Activated B cell treated with CpG ODN at 0.5 μM for 24 hours (primary cell): ENCODE measurements at regions not wholly inside any gene's neighbourhood (a gene's known extent, or its start where the extent isn't known, plus 50 kb on each side); places are given as distances from the start of the nearest gene placed in this dataset.

Experiments
- ATAC-seq: fragments of 200-7000 bp; cut with Tn5 transposase; one replicate; pipeline ENCODE4 v1.10.0; 2021; ENCODE audit warnings: low read depth, mild to moderate bottlenecking, moderate library complexity
- CTCF ChIA-PET: fragments of 350-600 bp; sonication (Branson Sonifier 250); formaldehyde crosslinking; loops from one replicate; lab custom pipeline; 2021; ENCODE audit warnings: antibody characterized with exemption; lab: Charles Lee
- POLR2A ChIA-PET: fragments of 350-600 bp; sonication (Branson Sonifier 250); formaldehyde crosslinking; loops from one replicate; lab custom pipeline; 2021; ENCODE audit warnings: antibody characterized with exemption; lab: Charles Lee
- DNase-seq: peaks from one replicate; pipeline ENCODE4 v3.0.0; 2022
- H3K27ac Mint-ChIP-seq: one replicate; pipeline ENCODE4 v1.8.0; 2020; ENCODE audit warnings: mixed read lengths
- H3K27me3 Mint-ChIP-seq: one replicate; pipeline ENCODE4 v1.8.0; 2021; ENCODE audit warnings: mixed read lengths
- H3K36me3 Mint-ChIP-seq: one replicate; pipeline ENCODE4 v1.8.0; 2021; ENCODE audit warnings: low read depth, mixed read lengths
- H3K4me1 Mint-ChIP-seq: one replicate; pipeline ENCODE4 v1.8.0; 2021; ENCODE audit warnings: mixed read lengths
- H3K4me3 Mint-ChIP-seq: one replicate; pipeline ENCODE4 v1.8.0; 2020; ENCODE audit warnings: mild to moderate bottlenecking, mixed read lengths
- H3K9me3 Mint-ChIP-seq: one replicate; pipeline ENCODE4 v1.8.0; 2020; ENCODE audit warnings: mixed read lengths
- CTCF ChIP-seq: fragments of 200-600 bp; IDR thresholded peaks from one replicate; pipeline ENCODE4 v1.8.0; 2022; ENCODE audit warnings: antibody characterized with exemption, mild to moderate bottlenecking
- intact Hi-C: fragments of 100-400 bp; cut with micrococcal nuclease; formaldehyde crosslinking; loops from one replicate; pipeline ENCODE4 v1.15.1; 2024

GRCh38 chr1:168427051-168427450 is 116.7 kb downstream of the XCL2 start:
- ATAC-seq (no peak), DNase-seq (no peak)
- ChIA-PET CTCF (no interaction called here), POLR2A (no interaction called here)
- Mint-ChIP-seq H3K27me3 (peaks cover 9% of the 10 kb centered on the region), H3K4me1 (no peaks in the 10 kb centered on the region), H3K36me3 (no peaks in the 10 kb centered on the region), H3K4me3 (no peak overlapping the region), H3K9me3 (no peaks in the 10 kb centered on the region), H3K27ac (no peak overlapping the region)
- no peak for TF ChIP-seq CTCF
- intact Hi-C loops = no loop called here

- no peak for ATAC-seq
- CTCF ChIA-PET = no interaction called here
- no peaks in the 10 kb centered on the region for H3K36me3 Mint-ChIP-seq
- H3K27ac Mint-ChIP-seq = no peak overlapping the region
- no peak for DNase-seq
- no peaks in the 10 kb centered on the region for H3K9me3 Mint-ChIP-seq
- H3K4me3 Mint-ChIP-seq = no peak overlapping the region
- intact Hi-C loops = no loop called here
- TF ChIP-seq CTCF = no peak
- peaks cover 9% of the 10 kb centered on the region for H3K27me3 Mint-ChIP-seq
- POLR2A ChIA-PET = no interaction called here
- H3K4me1 Mint-ChIP-seq = no peaks in the 10 kb centered on the region
These were observed 119.5 kb downstream of the XCL2 start for GRCh38 chr1:168424281-168424680.

- TF ChIP-seq CTCF = no peak
- no peaks in the 10 kb centered on the region for H3K9me3 Mint-ChIP-seq
- no peak overlapping the region for H3K27ac Mint-ChIP-seq
- peaks cover 9% of the 10 kb centered on the region for H3K27me3 Mint-ChIP-seq
- H3K4me1 Mint-ChIP-seq = no peaks in the 10 kb centered on the region
- no peaks in the 10 kb centered on the region for H3K36me3 Mint-ChIP-seq
- CTCF ChIA-PET = no interaction called here
- no peak overlapping the region for H3K4me3 Mint-ChIP-seq
- intact Hi-C loops = no loop called here
- no peak for ATAC-seq
- POLR2A ChIA-PET = no interaction called here
- DNase-seq = no peak
These were observed 121.5 kb downstream of the XCL2 start for GRCh38 chr1:168422203-168422847.

GRCh38 chr1:168421399-168422004 is 122.3 kb downstream of the XCL2 start:
- intact Hi-C loops = no loop called here
- no peak for DNase-seq
- Mint-ChIP-seq H3K27ac (no peak overlapping the region), H3K27me3 (peaks cover 9% of the 10 kb centered on the region), H3K9me3 (no peaks in the 10 kb centered on the region), H3K4me1 (no peaks in the 10 kb centered on the region), H3K36me3 (no peaks in the 10 kb centered on the region), H3K4me3 (no peak overlapping the region)
- CTCF ChIA-PET = no interaction called here
- no peak for ATAC-seq
- no peak for TF ChIP-seq CTCF
- POLR2A ChIA-PET = no interaction called here

GRCh38 chr1:168420177-168420576 is 123.6 kb downstream of the XCL2 start:
- POLR2A ChIA-PET = no interaction called here
- H3K9me3 Mint-ChIP-seq = no peaks in the 10 kb centered on the region
- no peak for TF ChIP-seq CTCF
- intact Hi-C loops = no loop called here
- no peaks in the 10 kb centered on the region for H3K36me3 Mint-ChIP-seq
- DNase-seq (no peak), ATAC-seq (no peak)
- H3K27ac Mint-ChIP-seq = no peak overlapping the region
- H3K4me3 Mint-ChIP-seq = no peak overlapping the region
- no peaks in the 10 kb centered on the region for H3K4me1 Mint-ChIP-seq
- peaks cover 9% of the 10 kb centered on the region for H3K27me3 Mint-ChIP-seq
- CTCF ChIA-PET = no interaction called here
